H1 (cell line): ENCODE measurements at regions not wholly inside any gene's neighbourhood (a gene's known extent, or its start where the extent isn't known, plus 50 kb on each side); places are given as distances from the start of the nearest gene placed in this dataset.

Experiments used
- CTCF ChIA-PET: fragments of 300-600 bp; sonication (Branson Sonifier 250); formaldehyde crosslinking; loops from one replicate; lab custom pipeline; 2021; ENCODE audit not compliant: partially characterized antibody; lab: Charles Lee
- POLR2A ChIA-PET: fragments of 300-600 bp; sonication (Branson Sonifier 250); formaldehyde crosslinking; loops from one replicate; lab custom pipeline; 2021; ENCODE audit warnings: inconsistent platforms; ENCODE audit not compliant: partially characterized antibody; lab: Charles Lee
- DNase-seq, 2 experiments: peaks; one replicate each; pipeline versions ENCODE4 v3.0.0 to v3.0.0-alpha.2; 2010 to 2022; ENCODE audit warnings: low spot score in 2 of 2, low read depth in 1 of 2, mixed read lengths in 1 of 2
- FAIRE-seq: peaks from 2 replicates; lab custom pipeline; 2011; peaks lifted over from hg19 to GRCh38; lab: Jason Lieb, UNC
- H2AFZ ChIP-seq: 2 replicates; pipeline ENCODE4 v1.8.1; 2012; ENCODE audit warnings: low read length, inconsistent platforms
- H2AK5ac ChIP-seq: 2 replicates; pipeline ENCODE4 v1.6.1; 2013; ENCODE audit warnings: low read depth, low read length
- H2BK120ac ChIP-seq: replicated peaks from 2 replicates; pipeline ENCODE3; 2013; ENCODE audit warnings: low read depth, low read length, inconsistent platforms
- H2BK12ac ChIP-seq: 2 replicates; pipeline ENCODE4 v1.6.1; 2013; ENCODE audit warnings: low read depth, low read length
- H2BK15ac ChIP-seq: 2 replicates; pipeline ENCODE4 v1.6.1; 2013; ENCODE audit warnings: low read length
- H2BK20ac ChIP-seq: 2 replicates; pipeline ENCODE4 v1.6.1; 2013; ENCODE audit warnings: low read length
- H2BK5ac ChIP-seq: 2 replicates; pipeline ENCODE4 v1.6.1; 2013; ENCODE audit warnings: low read depth, low read length
- H3K14ac ChIP-seq: 2 replicates; pipeline ENCODE4 v1.6.1; 2013; ENCODE audit warnings: inconsistent platforms; ENCODE audit not compliant: insufficient read length
- H3K18ac ChIP-seq: 2 replicates; pipeline ENCODE4 v1.6.1; 2013; ENCODE audit warnings: low read length; ENCODE audit errors: extremely low read depth
- H3K23ac ChIP-seq: 2 replicates; pipeline ENCODE4 v1.6.1; 2013; ENCODE audit warnings: inconsistent platforms; ENCODE audit not compliant: insufficient read length
- H3K23me2 ChIP-seq: 2 replicates; pipeline ENCODE4 v1.6.1; 2013; ENCODE audit warnings: low read depth, low read length
- H3K27ac ChIP-seq: 2 replicates; pipeline ENCODE4 v1.6.1; 2011; ENCODE audit warnings: low read depth, low read length, inconsistent platforms
- H3K27me3 ChIP-seq, 4 experiments: replicated peaks in 1 of 4; 1 replicate in 1 of 4; 2 replicates in 3 of 4; pipeline versions ENCODE4 v1.6.1 to v1.8.1; 2011 to 2013; ENCODE audit warnings: low read length in 3 of 4, mild to moderate bottlenecking in 3 of 4, inconsistent platforms in 2 of 4, mixed read lengths in 2 of 4, moderate library complexity in 1 of 4; ENCODE audit not compliant: control insufficient read depth in 3 of 4, insufficient read depth in 3 of 4; ENCODE audit errors: extremely low read depth in 1 of 4
- H3K36me3 ChIP-seq, 4 experiments: 2 replicates each; pipeline versions ENCODE4 v1.6.1 to v1.8.1; 2011 to 2013; ENCODE audit warnings: mild to moderate bottlenecking in 4 of 4, low read length in 3 of 4, moderate library complexity in 2 of 4, control low read depth in 1 of 4, inconsistent platforms in 1 of 4; ENCODE audit not compliant: insufficient read depth in 4 of 4, control insufficient read depth in 2 of 4
- H3K4ac ChIP-seq: replicated peaks from 2 replicates; pipeline ENCODE3; 2013; ENCODE audit warnings: low read length, low read depth, mixed read lengths, inconsistent platforms; ENCODE audit not compliant: insufficient read length
- H3K4me1 ChIP-seq, 4 experiments: replicated peaks in 1 of 4; 1 replicate in 1 of 4; 2 replicates in 3 of 4; pipeline versions ENCODE4 v1.6.1 to v1.8.1; 2011 to 2013; ENCODE audit warnings: low read length in 3 of 4, inconsistent platforms in 2 of 4, mixed read lengths in 1 of 4; ENCODE audit not compliant: insufficient read depth in 4 of 4, control insufficient read depth in 3 of 4
- H3K4me2 ChIP-seq, 2 experiments: 2 replicates each; pipeline versions ENCODE4 v1.6.1 to v1.8.1; 2011 to 2013; ENCODE audit warnings: low read depth in 2 of 2, low read length in 2 of 2, control low read depth in 1 of 2, inconsistent platforms in 1 of 2, mild to moderate bottlenecking in 1 of 2; ENCODE audit not compliant: insufficient read depth in 1 of 2
- H3K4me3 ChIP-seq, 4 experiments: fragments of 200-600, 300-600 bp in 1 of 4; sonication (generic), shearing (Covaris generic), sonication (Bioruptor Twin) in 1 of 4; 2 replicates each; pipeline versions ENCODE4 v1.5.1 to v1.8.1; 2011 to 2016; ENCODE audit warnings: low read length in 4 of 4, low read depth in 3 of 4, control low read depth in 2 of 4, inconsistent platforms in 2 of 4, mild to moderate bottlenecking in 2 of 4, mixed read lengths in 1 of 4, moderate library complexity in 1 of 4; ENCODE audit not compliant: insufficient read depth in 2 of 4; ENCODE audit errors: extremely low read depth in 1 of 4
- H3K56ac ChIP-seq: replicated peaks from 2 replicates; pipeline ENCODE3; 2013; ENCODE audit warnings: low read depth, mild to moderate bottlenecking, mixed read lengths, low read length, inconsistent platforms; ENCODE audit not compliant: insufficient read length
- H3K79me1 ChIP-seq: 2 replicates; pipeline ENCODE4 v1.6.1; 2013; ENCODE audit warnings: low read depth, low read length, control low read depth
- H3K79me2 ChIP-seq, 2 experiments: 2 replicates each; pipeline versions ENCODE4 v1.6.1 to v1.8.1; 2012 to 2013; ENCODE audit warnings: low read length in 2 of 2, mild to moderate bottlenecking in 2 of 2, inconsistent platforms in 1 of 2; ENCODE audit not compliant: insufficient read depth in 2 of 2, control insufficient read depth in 1 of 2
- H3K9ac ChIP-seq, 4 experiments: replicated peaks in 1 of 4; 1 replicate in 1 of 4; 2 replicates in 3 of 4; pipeline versions ENCODE4 v1.6.1 to v1.8.1; 2011 to 2013; ENCODE audit warnings: low read depth in 3 of 4, low read length in 3 of 4, control low read depth in 2 of 4, mild to moderate bottlenecking in 2 of 4, moderate library complexity in 2 of 4, inconsistent platforms in 1 of 4; ENCODE audit errors: extremely low read depth in 1 of 4
- H3K9me3 ChIP-seq, 2 experiments: 2 replicates each; pipeline versions ENCODE4 v1.6.1 to v1.8.1; 2012 to 2013; ENCODE audit warnings: mild to moderate bottlenecking in 2 of 2, moderate library complexity in 2 of 2, control low read depth in 1 of 2, inconsistent platforms in 1 of 2, low read depth in 1 of 2, low read length in 1 of 2, mixed read lengths in 1 of 2; ENCODE audit not compliant: insufficient read depth in 2 of 2
- H4K20me1 ChIP-seq, 2 experiments: replicated peaks in 1 of 2; 2 replicates each; pipeline versions ENCODE3 to v1.8.1; 2011 to 2013; ENCODE audit warnings: inconsistent platforms in 2 of 2, low read length in 2 of 2, mild to moderate bottlenecking in 1 of 2; ENCODE audit not compliant: insufficient read depth in 2 of 2, control insufficient read depth in 1 of 2
- H4K5ac ChIP-seq: 2 replicates; pipeline ENCODE4 v1.6.1; 2013; ENCODE audit warnings: low read length, low read depth, mixed read lengths, inconsistent platforms; ENCODE audit not compliant: insufficient read length
- H4K8ac ChIP-seq: 2 replicates; pipeline ENCODE4 v1.8.0; 2013; ENCODE audit warnings: mild to moderate bottlenecking, moderate library complexity, low read length, inconsistent platforms; ENCODE audit not compliant: insufficient read depth; ENCODE audit errors: extremely low read depth
- H4K91ac ChIP-seq: replicated peaks from 2 replicates; pipeline ENCODE3; 2013; ENCODE audit warnings: low read length, mixed read lengths, inconsistent platforms; ENCODE audit not compliant: insufficient read length
- POLR2A ChIP-seq, 2 experiments: IDR thresholded peaks; 1 replicate in 1 of 2; 2 replicates in 1 of 2; pipeline ENCODE4 v1.6.1; 2011; ENCODE audit warnings: low read depth in 2 of 2, low read length in 2 of 2, mild to moderate bottlenecking in 2 of 2; ENCODE audit errors: control extremely low read depth in 1 of 2
- RBBP5 ChIP-seq: IDR thresholded peaks from 2 replicates; pipeline ENCODE4 v1.7.1; 2012; ENCODE audit warnings: low read depth, mild to moderate bottlenecking, inconsistent platforms, low read length, moderate library complexity, borderline replicate concordance
- RNF2 ChIP-seq: fragments of 200-900, 300-1000 bp; sonication (generic); IDR thresholded peaks from 2 replicates; pipeline ENCODE4 v1.7.1; 2016; ENCODE audit warnings: borderline replicate concordance, low read depth, mild to moderate bottlenecking, antibody characterized with exemption, low read length; ENCODE audit not compliant: poor library complexity, severe bottlenecking; ENCODE audit errors: missing control alignments
- TEAD4 ChIP-seq: IDR thresholded peaks from 2 replicates; pipeline ENCODE4 v1.6.1; 2012; ENCODE audit warnings: low read depth, low read length, inconsistent platforms, mixed read lengths
- YY1 ChIP-seq: IDR thresholded peaks from 2 replicates; pipeline ENCODE4 v1.6.1; 2011; ENCODE audit warnings: low read depth, mild to moderate bottlenecking, low read length
- WGBS, 2 experiments: shearing (Covaris generic) in 1 of 2; methylation state at CpG; one replicate each; pipeline versions ENCODE4 v1.1.6 to v1.1.7; 2013 to 2015; ENCODE audit warnings: low lambda C conversion rate in 2 of 2, mixed read lengths in 2 of 2, inconsistent platforms in 1 of 2, low coverage in 1 of 2, missing lambda C conversion rate in 1 of 2; ENCODE audit not compliant: insufficient replicate concordance in 2 of 2, insufficient coverage in 1 of 2, insufficient read length in 1 of 2; ENCODE audit errors: extremely low coverage in 1 of 2, missing lambda C conversion rate in 1 of 2; 5-methylcytosine and 5-hydroxymethylcytosine counted together
- TF ChIP-seq, protein P1 (sequence below): IDR thresholded peaks from 2 replicates; pipeline ENCODE4 v1.6.1; 2011; ENCODE audit warnings: low read depth, mild to moderate bottlenecking, low read length; ENCODE audit not compliant: insufficient read depth

DNA sequence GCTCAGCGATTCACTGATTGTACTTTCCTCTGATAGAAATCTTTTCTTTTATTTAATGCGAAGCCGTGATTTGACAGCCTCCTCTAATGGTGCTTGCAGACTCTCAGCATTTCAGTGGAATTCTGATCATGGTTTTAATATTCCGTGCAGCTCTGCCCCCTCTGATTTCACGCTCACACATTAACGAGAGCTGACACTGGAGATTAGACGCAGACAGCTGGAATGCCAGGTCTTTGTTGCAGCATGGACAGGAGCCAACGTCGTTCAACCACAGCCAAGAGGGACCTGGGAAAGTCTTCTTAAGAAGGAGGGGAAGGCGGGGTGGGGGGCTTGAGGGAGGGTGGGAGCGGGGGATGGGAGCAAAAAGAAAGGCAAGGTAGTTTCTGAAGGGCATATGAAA, 186.4 kb downstream of the BLID start:
- POLR2A ChIA-PET = interaction anchor here (2.2 kb wide), 1 partner anchor 207 kb away, joined by 4 read pairs; no protein-coding TSS in a partner anchor

More for the DNA sequence above, 186.4 kb downstream of the BLID start:
- no peak overlapping the region for H4K91ac ChIP-seq
- no peak overlapping the region for H2BK20ac ChIP-seq
- H4K5ac ChIP-seq = no peak overlapping the region
- no peak overlapping the region for H3K4ac ChIP-seq
- no peak overlapping the region for H2BK120ac ChIP-seq
- no peak overlapping the region for H3K23ac ChIP-seq
- no peaks in the 10 kb centered on the region; a peak in 1 of 7 replicates for H3K27me3 ChIP-seq
- H3K9me3 ChIP-seq = no peaks in the 10 kb centered on the region
- no peak overlapping the region for H3K27ac ChIP-seq
- H3K4me1 ChIP-seq = peaks cover 7 to 18% (median 11%) of the 10 kb centered on the region in 4 experiments; a peak in 5 of 7 replicates
- H2AFZ ChIP-seq = peak overlapping the region; percentile 87
- CTCF ChIA-PET = interaction anchor here (0.9 to 1.6 kb wide), 2 partner anchors 10 to 275 kb away, joined by 3 read pairs; no protein-coding TSS in a partner anchor
- H3K79me1 ChIP-seq = no peaks in the 10 kb centered on the region
- WGBS, 2 experiments = 22% methylated on average over 7 of the region's 11 CpGs; no CpG with 5 or more reads in 1 of the 2 experiments
- no peak overlapping the region for H3K9ac ChIP-seq
- peak overlapping the region; percentile 3 to 61 (median 32); a peak in 5 of 8 replicates for H3K4me3 ChIP-seq
- H4K20me1 ChIP-seq = no peaks in the 10 kb centered on the region
- H3K14ac ChIP-seq = no peak overlapping the region
- H4K8ac ChIP-seq = no peak overlapping the region
- no peak for DNase-seq
- FAIRE-seq = no peak
- no peak overlapping the region; the same call in 1 of the 2 replicates for H3K18ac ChIP-seq
- H2AK5ac ChIP-seq = no peak overlapping the region
- H2BK5ac ChIP-seq = no peak overlapping the region
- no peak for TF ChIP-seq POLR2A (IDR thresholded peaks at IDR 0.05; ENCODE audit: control extremely low read depth in 1 of 2, low read depth in 2 of 2, low read length in 2 of 2)
- no peak for TF ChIP-seq RNF2
- TF ChIP-seq, protein P1, sequence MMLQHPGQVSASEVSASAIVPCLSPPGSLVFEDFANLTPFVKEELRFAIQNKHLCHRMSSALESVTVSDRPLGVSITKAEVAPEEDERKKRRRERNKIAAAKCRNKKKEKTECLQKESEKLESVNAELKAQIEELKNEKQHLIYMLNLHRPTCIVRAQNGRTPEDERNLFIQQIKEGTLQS = no peak
- TF ChIP-seq YY1 = no peak
- TF ChIP-seq RBBP5 = no peak
- 0 out of 2 replicates have a peak, but pooled peaks have one; percentile 22 for TF ChIP-seq TEAD4
- peaks cover 7% of the 10 kb centered on the region for H3K23me2 ChIP-seq
- no peaks in the 10 kb centered on the region for H3K79me2 ChIP-seq
- no peaks in the 10 kb centered on the region for H3K36me3 ChIP-seq
- H3K4me2 ChIP-seq = peak overlapping the region; percentile 73 to 90
- H2BK15ac ChIP-seq = 0 out of 2 replicates have a peak overlapping the region, but pooled peaks have one; percentile 6
- peak overlapping the region; percentile 5 for H3K56ac ChIP-seq
- no peak overlapping the region for H2BK12ac ChIP-seq
